PC-9 (cell line): ENCODE measurements at regions not wholly inside any gene's neighbourhood (a gene's known extent, or its start where the extent isn't known, plus 50 kb on each side); places are given as distances from the start of the nearest gene placed in this dataset.

Experiments
- EZH2 ChIP-seq: fragments of 200-600 bp; sonication (generic); IDR thresholded peaks from 2 replicates; pipeline ENCODE4 v1.8.0; 2017; ENCODE audit warnings: antibody characterized with exemption, low read depth
- TF ChIP-seq, protein P1 (sequence below): fragments of 200-600 bp; sonication (generic); conservative IDR thresholded peaks from 2 replicates; pipeline ENCODE4 v1.6.1; 2017; ENCODE audit warnings: mixed run types, antibody characterized with exemption, mild to moderate bottlenecking, moderate library complexity

DNA sequence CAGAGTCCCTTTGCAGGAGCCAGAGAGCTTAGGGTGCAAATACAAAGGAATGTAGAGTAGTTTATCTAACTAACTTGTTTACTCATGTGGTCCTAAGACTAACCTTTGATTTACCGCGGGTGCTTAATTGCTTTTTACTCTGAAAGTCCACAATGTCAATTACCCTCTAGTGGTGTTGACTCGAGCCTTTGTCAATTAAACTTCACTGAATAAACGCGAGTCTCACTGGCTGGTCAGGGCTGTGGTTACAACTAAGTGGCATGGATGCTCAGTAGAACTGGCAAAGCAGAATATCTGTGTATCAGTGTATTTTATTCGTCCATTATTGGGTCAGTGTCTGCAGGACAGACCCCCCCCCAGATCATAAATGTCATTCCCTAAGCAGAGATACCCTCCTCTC, 181.7 kb downstream of the OR4C45 start:
- TF ChIP-seq EZH2 = no peak
- TF ChIP-seq, protein P1, sequence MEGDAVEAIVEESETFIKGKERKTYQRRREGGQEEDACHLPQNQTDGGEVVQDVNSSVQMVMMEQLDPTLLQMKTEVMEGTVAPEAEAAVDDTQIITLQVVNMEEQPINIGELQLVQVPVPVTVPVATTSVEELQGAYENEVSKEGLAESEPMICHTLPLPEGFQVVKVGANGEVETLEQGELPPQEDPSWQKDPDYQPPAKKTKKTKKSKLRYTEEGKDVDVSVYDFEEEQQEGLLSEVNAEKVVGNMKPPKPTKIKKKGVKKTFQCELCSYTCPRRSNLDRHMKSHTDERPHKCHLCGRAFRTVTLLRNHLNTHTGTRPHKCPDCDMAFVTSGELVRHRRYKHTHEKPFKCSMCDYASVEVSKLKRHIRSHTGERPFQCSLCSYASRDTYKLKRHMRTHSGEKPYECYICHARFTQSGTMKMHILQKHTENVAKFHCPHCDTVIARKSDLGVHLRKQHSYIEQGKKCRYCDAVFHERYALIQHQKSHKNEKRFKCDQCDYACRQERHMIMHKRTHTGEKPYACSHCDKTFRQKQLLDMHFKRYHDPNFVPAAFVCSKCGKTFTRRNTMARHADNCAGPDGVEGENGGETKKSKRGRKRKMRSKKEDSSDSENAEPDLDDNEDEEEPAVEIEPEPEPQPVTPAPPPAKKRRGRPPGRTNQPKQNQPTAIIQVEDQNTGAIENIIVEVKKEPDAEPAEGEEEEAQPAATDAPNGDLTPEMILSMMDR = no peak
